HepG2 (cell line): ENCODE measurements at regions not wholly inside any gene's neighbourhood (a gene's known extent, or its start where the extent isn't known, plus 50 kb on each side); places are given as distances from the start of the nearest gene placed in this dataset.

Experiments used
- ATAC-seq: fragments of 200-7000 bp; cut with Tn5 transposase; 3 replicates; pipeline ENCODE4 v1.9.1; 2020; ENCODE audit warnings: mild to moderate bottlenecking, moderate library complexity
- BruUV-seq: library from RNA; stranded (reverse); fragments of 400-500 nt; replicated peaks from 2 replicates; lab custom pipeline; 2021; lab: Mats Ljungman, UMichigan
- CTCF ChIA-PET: fragments of 300-600 bp; formaldehyde crosslinking; extraction: SDS; loops from one replicate; lab custom pipeline; 2021; ENCODE audit warnings: low total read pairs, inconsistent platforms, low intra/inter-chr PET ratio; lab: Yijun Ruan, JAX
- POLR2A ChIA-PET: fragments of 350-600 bp; sonication (Branson Sonifier 250); formaldehyde crosslinking; loops from one replicate; lab custom pipeline; 2020; ENCODE audit warnings: antibody characterized with exemption, inconsistent platforms; lab: Yijun Ruan, JAX
- DNase-seq: peaks from one replicate; pipeline ENCODE4 v3.0.0-alpha.2; 2015; ENCODE audit warnings: low spot score
- FAIRE-seq: peaks from 3 replicates; lab custom pipeline; 2011; peaks lifted over from hg19 to GRCh38; lab: Jason Lieb, UNC
- H2AFZ ChIP-seq: one replicate; pipeline ENCODE4 v1.6.1; 2011; ENCODE audit warnings: low read length, inconsistent platforms
- H3K27ac ChIP-seq: fragments of 300-600 bp; 3 replicates; pipeline ENCODE4 v1.8.0; 2011; ENCODE audit warnings: mixed run types, mild to moderate bottlenecking, mixed read lengths, low read length, inconsistent platforms; ENCODE audit not compliant: insufficient read depth; ENCODE audit errors: extremely low read length
- H3K27me3 ChIP-seq, 2 experiments: fragments of 200-600 bp in 1 of 2; 2 replicates in 1 of 2; 3 replicates in 1 of 2; pipeline versions ENCODE4 v1.6.0 to v1.8.0; 2011; ENCODE audit warnings: low read length in 2 of 2, mild to moderate bottlenecking in 2 of 2, moderate library complexity in 2 of 2, inconsistent platforms in 1 of 2; ENCODE audit not compliant: insufficient read depth in 2 of 2, control insufficient read depth in 1 of 2
- H3K36me3 ChIP-seq, 2 experiments: fragments of 200-600 bp in 1 of 2; replicated peaks in 1 of 2; 2 replicates in 1 of 2; 3 replicates in 1 of 2; pipeline versions ENCODE4 v1.5.1 to v1.8.0; 2011; ENCODE audit warnings: low read length in 2 of 2, inconsistent platforms in 1 of 2; ENCODE audit not compliant: insufficient read depth in 2 of 2, control insufficient read depth in 1 of 2
- H3K4me1 ChIP-seq: 2 replicates; pipeline ENCODE4 v1.5.1; 2012; ENCODE audit warnings: low read length, inconsistent platforms; ENCODE audit not compliant: insufficient read depth
- H3K4me2 ChIP-seq: 2 replicates; pipeline ENCODE4 v1.6.0; 2011; ENCODE audit warnings: low read depth, low read length, inconsistent platforms
- H3K4me3 ChIP-seq, 3 experiments: fragments of 200-600 bp in 1 of 3; sonication (generic), shearing (Covaris generic) in 1 of 3; replicated peaks in 1 of 3; 2 replicates each; pipeline ENCODE4 v1.5.1; 2011 to 2016; ENCODE audit warnings: low read length in 3 of 3, inconsistent platforms in 2 of 3, low read depth in 2 of 3, mild to moderate bottlenecking in 2 of 3, control low read depth in 1 of 3, mixed read lengths in 1 of 3; ENCODE audit not compliant: insufficient read depth in 1 of 3
- H3K79me2 ChIP-seq: one replicate; pipeline ENCODE4 v1.6.1; 2011; ENCODE audit warnings: low read length, inconsistent platforms; ENCODE audit not compliant: insufficient read depth
- H3K9ac ChIP-seq: 2 replicates; pipeline ENCODE4 v1.6.0; 2011; ENCODE audit warnings: mild to moderate bottlenecking, low read depth, low read length, inconsistent platforms; ENCODE audit not compliant: insufficient read depth
- H3K9me3 ChIP-seq: 2 replicates; pipeline ENCODE4 v1.5.1; 2012; ENCODE audit warnings: mild to moderate bottlenecking, low read length
- H4K20me1 ChIP-seq: 2 replicates; pipeline ENCODE4 v1.6.0; 2011; ENCODE audit warnings: inconsistent platforms, mild to moderate bottlenecking, low read length, moderate library complexity; ENCODE audit not compliant: insufficient read depth
- GABPB1 ChIP-seq: IDR thresholded peaks from 2 replicates; pipeline ENCODE4 v1.6.1; 2016; ENCODE audit warnings: mild to moderate bottlenecking, missing genetic modification reagents, moderate library complexity, missing compliant biosample characterization
- HBP1 ChIP-seq: IDR thresholded peaks from 2 replicates; pipeline ENCODE4 v1.6.1; 2016; ENCODE audit warnings: low read depth, control low read depth
- IRF1 ChIP-seq: sonication (generic); formaldehyde crosslinking; IDR thresholded peaks from 2 replicates; pipeline ENCODE4 v1.4.0; 2020; ENCODE audit warnings: low read depth, mild to moderate bottlenecking, missing genetic modification reagents
- KAT8 ChIP-seq: IDR thresholded peaks from 2 replicates; pipeline ENCODE4 v1.6.1; 2016; ENCODE audit warnings: missing genetic modification reagents, missing compliant biosample characterization
- KDM4B ChIP-seq: sonication (generic); formaldehyde crosslinking; IDR thresholded peaks from 2 replicates; pipeline ENCODE4 v1.4.0; 2020; ENCODE audit warnings: missing genetic modification reagents
- SKIL ChIP-seq: sonication (generic); formaldehyde crosslinking; IDR thresholded peaks from 2 replicates; pipeline ENCODE4 v1.8.0; 2022; ENCODE audit warnings: missing genetic modification reagents, mild to moderate bottlenecking, moderate library complexity, borderline replicate concordance
- SNAPC5 ChIP-seq: sonication (generic); formaldehyde crosslinking; IDR thresholded peaks from 2 replicates; pipeline ENCODE4 v1.8.1; 2023; ENCODE audit warnings: mild to moderate bottlenecking, missing genetic modification reagents, borderline replicate concordance
- TOE1 ChIP-seq: sonication (generic); formaldehyde crosslinking; IDR thresholded peaks from 2 replicates; pipeline ENCODE4 v1.4.0; 2020; ENCODE audit warnings: mild to moderate bottlenecking, missing genetic modification reagents
- ZNF264 ChIP-seq: sonication (generic); formaldehyde crosslinking; IDR thresholded peaks from 2 replicates; pipeline ENCODE4 v1.4.0; 2020; ENCODE audit warnings: missing genetic modification reagents
- ZNF331 ChIP-seq: sonication (generic); formaldehyde crosslinking; IDR thresholded peaks from 2 replicates; pipeline ENCODE4 v1.4.0; 2020; ENCODE audit warnings: missing genetic modification reagents
- ZNF382 ChIP-seq: sonication (generic); formaldehyde crosslinking; IDR thresholded peaks from 2 replicates; pipeline ENCODE4 v1.5.0; 2020; ENCODE audit warnings: missing genetic modification reagents, mild to moderate bottlenecking, borderline replicate concordance
- ZNF558 ChIP-seq: sonication (generic); formaldehyde crosslinking; IDR thresholded peaks from 2 replicates; pipeline ENCODE4 v1.9.0; 2022; ENCODE audit warnings: mild to moderate bottlenecking, missing genetic modification reagents, borderline replicate concordance
- ZNF720 ChIP-seq: sonication (generic); formaldehyde crosslinking; IDR thresholded peaks from 2 replicates; pipeline ENCODE4 v1.4.0; 2020; ENCODE audit warnings: missing genetic modification reagents
- ZNF883 ChIP-seq: sonication (generic); formaldehyde crosslinking; IDR thresholded peaks from 2 replicates; pipeline ENCODE4 v1.5.1; 2020; ENCODE audit warnings: mild to moderate bottlenecking, missing genetic modification reagents; ENCODE audit errors: not compliant biosample characterization
- WGBS: methylation state at CpG from one replicate; pipeline ENCODE4 v1.1.6; 2017; ENCODE audit warnings: low lambda C conversion rate; 5-methylcytosine and 5-hydroxymethylcytosine counted together
- in situ Hi-C: cut with HindIII; loops from 2 replicates; pipeline ENCODE4 v1.10.0; 2017; ENCODE audit warnings: low pct_unique_long_range_greater_than_20kb; ENCODE audit not compliant: extremely low pct_ligation_motif_present
- intact Hi-C: fragments of 100-400 bp; cut with micrococcal nuclease; formaldehyde crosslinking; loops from one replicate; pipeline ENCODE4 v1.10.0; 2022; ENCODE audit not compliant: unreplicated experiment
- TF ChIP-seq, protein P1 (sequence below): sonication (generic); formaldehyde crosslinking; IDR thresholded peaks from 2 replicates; pipeline ENCODE4 v1.9.0; 2021; ENCODE audit warnings: missing genetic modification reagents, mild to moderate bottlenecking, borderline replicate concordance
- TF ChIP-seq, protein P2 (sequence below): sonication (generic); formaldehyde crosslinking; IDR thresholded peaks from 2 replicates; pipeline ENCODE4 v1.4.0; 2020; ENCODE audit warnings: missing genetic modification reagents, borderline replicate concordance

DNA sequence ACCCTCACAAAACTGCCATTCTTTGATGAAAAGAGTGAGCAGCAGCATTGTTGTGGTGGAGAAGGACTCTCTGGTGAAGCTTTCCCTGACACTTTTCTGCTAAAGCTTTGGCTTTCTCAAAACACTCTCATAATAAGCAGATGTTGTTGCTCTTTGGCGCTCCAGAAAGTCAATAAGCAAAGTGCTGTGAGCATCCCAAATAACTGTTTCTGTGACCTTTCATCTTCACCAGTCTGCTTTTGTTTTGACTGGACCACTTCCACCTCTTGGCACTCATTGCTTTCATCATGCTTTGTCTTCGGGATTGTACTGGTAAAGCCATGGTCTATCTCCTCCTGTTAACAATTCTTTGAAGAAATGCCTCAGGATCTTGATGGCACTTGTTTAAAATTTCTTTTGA, 424.7 kb upstream of the TMPO start:
- no peak for ATAC-seq
- in situ Hi-C loops (no loop called here), intact Hi-C loops (no loop called here)
- no peak overlapping the region for H3K27ac ChIP-seq
- ChIA-PET POLR2A (no interaction called here), CTCF (no interaction called here)
- no peaks in the 10 kb centered on the region for H4K20me1 ChIP-seq
- BruUV-seq: no TSS peak
- H3K4me2 ChIP-seq: no peak overlapping the region
- no peak overlapping the region for H2AFZ ChIP-seq
- no peak overlapping the region for H3K9ac ChIP-seq
- H3K4me3 ChIP-seq: no peak overlapping the region
- H3K27me3 ChIP-seq: no peaks in the 10 kb centered on the region
- H3K4me1 ChIP-seq: no peaks in the 10 kb centered on the region
- DNase-seq: no peak
- no peaks in the 10 kb centered on the region for H3K36me3 ChIP-seq
- H3K9me3 ChIP-seq: peaks cover 9% of the 10 kb centered on the region; the same call in 1 of the 2 replicates
- H3K79me2 ChIP-seq: no peaks in the 10 kb centered on the region
- WGBS: 0% methylated on average over 2 of the region's 2 CpGs
- FAIRE-seq: no peak
- TF ChIP-seq GABPB1 (no peak), ZNF382 (no peak), ZNF720 (CRISPR knock-in tag) (no peak), ZNF331 (CRISPR knock-in tag) (no peak), SNAPC5 (CRISPR knock-in tag) (no peak), SKIL (CRISPR knock-in tag) (no peak), KAT8 (CRISPR knock-in tag) (no peak), TOE1 (CRISPR knock-in tag) (no peak), IRF1 (CRISPR knock-in tag) (no peak), ZNF883 (CRISPR knock-in tag) (no peak), KDM4B (CRISPR knock-in tag) (no peak), ZNF264 (no peak), HBP1 (CRISPR knock-in tag) (no peak), ZNF558 (CRISPR knock-in tag) (no peak)
- TF ChIP-seq, protein P1, sequence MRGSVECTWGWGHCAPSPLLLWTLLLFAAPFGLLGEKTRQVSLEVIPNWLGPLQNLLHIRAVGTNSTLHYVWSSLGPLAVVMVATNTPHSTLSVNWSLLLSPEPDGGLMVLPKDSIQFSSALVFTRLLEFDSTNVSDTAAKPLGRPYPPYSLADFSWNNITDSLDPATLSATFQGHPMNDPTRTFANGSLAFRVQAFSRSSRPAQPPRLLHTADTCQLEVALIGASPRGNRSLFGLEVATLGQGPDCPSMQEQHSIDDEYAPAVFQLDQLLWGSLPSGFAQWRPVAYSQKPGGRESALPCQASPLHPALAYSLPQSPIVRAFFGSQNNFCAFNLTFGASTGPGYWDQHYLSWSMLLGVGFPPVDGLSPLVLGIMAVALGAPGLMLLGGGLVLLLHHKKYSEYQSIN (CRISPR knock-in tag): no peak
- TF ChIP-seq, protein P2, sequence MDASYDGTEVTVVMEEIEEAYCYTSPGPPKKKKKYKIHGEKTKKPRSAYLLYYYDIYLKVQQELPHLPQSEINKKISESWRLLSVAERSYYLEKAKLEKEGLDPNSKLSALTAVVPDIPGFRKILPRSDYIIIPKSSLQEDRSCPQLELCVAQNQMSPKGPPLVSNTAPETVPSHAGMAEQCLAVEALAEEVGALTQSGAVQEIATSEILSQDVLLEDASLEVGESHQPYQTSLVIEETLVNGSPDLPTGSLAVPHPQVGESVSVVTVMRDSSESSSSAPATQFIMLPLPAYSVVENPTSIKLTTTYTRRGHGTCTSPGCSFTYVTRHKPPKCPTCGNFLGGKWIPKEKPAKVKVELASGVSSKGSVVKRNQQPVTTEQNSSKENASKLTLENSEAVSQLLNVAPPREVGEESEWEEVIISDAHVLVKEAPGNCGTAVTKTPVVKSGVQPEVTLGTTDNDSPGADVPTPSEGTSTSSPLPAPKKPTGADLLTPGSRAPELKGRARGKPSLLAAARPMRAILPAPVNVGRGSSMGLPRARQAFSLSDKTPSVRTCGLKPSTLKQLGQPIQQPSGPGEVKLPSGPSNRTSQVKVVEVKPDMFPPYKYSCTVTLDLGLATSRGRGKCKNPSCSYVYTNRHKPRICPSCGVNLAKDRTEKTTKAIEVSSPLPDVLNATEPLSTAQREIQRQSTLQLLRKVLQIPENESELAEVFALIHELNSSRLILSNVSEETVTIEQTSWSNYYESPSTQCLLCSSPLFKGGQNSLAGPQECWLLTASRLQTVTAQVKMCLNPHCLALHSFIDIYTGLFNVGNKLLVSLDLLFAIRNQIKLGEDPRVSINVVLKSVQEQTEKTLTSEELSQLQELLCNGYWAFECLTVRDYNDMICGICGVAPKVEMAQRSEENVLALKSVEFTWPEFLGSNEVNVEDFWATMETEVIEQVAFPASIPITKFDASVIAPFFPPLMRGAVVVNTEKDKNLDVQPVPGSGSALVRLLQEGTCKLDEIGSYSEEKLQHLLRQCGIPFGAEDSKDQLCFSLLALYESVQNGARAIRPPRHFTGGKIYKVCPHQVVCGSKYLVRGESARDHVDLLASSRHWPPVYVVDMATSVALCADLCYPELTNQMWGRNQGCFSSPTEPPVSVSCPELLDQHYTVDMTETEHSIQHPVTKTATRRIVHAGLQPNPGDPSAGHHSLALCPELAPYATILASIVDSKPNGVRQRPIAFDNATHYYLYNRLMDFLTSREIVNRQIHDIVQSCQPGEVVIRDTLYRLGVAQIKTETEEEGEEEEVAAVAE: no peak
